GM13977 (cell line): ENCODE measurements at regions not wholly inside any gene's neighbourhood (a gene's known extent, or its start where the extent isn't known, plus 50 kb on each side); places are given as distances from the start of the nearest gene placed in this dataset.

Experiments
- DNase-seq: peaks from one replicate; pipeline ENCODE4 v3.0.0; 2012; ENCODE audit warnings: low spot score
- in situ Hi-C: fragments of 300-500 bp; cut with MboI; formaldehyde crosslinking; loops from one replicate; pipeline ENCODE4 v1.12.0; 2022; ENCODE audit warnings: low sequenced_read_pairs, low pct_unique_long_range_greater_than_20kb, mixed read lengths, inconsistent platforms; ENCODE audit not compliant: unreplicated experiment
- TF ChIP-seq, protein P1 (sequence below): IDR thresholded peaks from 2 replicates; pipeline ENCODE4 v1.5.1; 2012; ENCODE audit warnings: mild to moderate bottlenecking, control low read depth; ENCODE audit not compliant: insufficient read depth; ENCODE audit errors: extremely low read depth, missing control alignments

GRCh38 chr5:33371660-33372059 is 69.1 kb upstream of the TARS1 start:
- in situ Hi-C loops = no loop called here
- DNase-seq = no peak
- TF ChIP-seq, protein P1, sequence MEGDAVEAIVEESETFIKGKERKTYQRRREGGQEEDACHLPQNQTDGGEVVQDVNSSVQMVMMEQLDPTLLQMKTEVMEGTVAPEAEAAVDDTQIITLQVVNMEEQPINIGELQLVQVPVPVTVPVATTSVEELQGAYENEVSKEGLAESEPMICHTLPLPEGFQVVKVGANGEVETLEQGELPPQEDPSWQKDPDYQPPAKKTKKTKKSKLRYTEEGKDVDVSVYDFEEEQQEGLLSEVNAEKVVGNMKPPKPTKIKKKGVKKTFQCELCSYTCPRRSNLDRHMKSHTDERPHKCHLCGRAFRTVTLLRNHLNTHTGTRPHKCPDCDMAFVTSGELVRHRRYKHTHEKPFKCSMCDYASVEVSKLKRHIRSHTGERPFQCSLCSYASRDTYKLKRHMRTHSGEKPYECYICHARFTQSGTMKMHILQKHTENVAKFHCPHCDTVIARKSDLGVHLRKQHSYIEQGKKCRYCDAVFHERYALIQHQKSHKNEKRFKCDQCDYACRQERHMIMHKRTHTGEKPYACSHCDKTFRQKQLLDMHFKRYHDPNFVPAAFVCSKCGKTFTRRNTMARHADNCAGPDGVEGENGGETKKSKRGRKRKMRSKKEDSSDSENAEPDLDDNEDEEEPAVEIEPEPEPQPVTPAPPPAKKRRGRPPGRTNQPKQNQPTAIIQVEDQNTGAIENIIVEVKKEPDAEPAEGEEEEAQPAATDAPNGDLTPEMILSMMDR = no peak

GRCh38 chr5:33372721-33373472 is 67.9 kb upstream of the TARS1 start:
- DNase-seq = no peak
- TF ChIP-seq, protein P1 = no peak
- in situ Hi-C loops = no loop called here

DNA sequence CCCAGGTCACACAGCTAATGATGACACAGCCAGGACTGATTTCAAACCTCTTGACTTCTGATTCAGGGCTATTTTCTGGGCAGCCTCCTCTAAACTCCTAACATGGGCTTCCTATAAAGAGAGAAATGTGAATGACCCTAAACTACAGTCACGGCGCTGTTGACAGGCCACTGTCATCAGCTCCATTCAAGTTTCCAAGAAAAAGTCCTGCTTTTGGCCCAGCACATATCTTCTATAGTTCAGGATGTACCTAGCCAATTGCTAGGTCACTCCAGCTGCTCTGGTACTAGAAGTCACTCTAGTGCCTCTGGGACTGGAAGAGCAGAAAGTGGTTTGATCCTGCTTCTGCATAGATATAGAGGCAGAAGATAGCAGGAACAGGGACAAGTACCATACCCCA is 64.9 kb upstream of the TARS1 start:
- DNase-seq = no peak
- TF ChIP-seq, protein P1 = no peak
- in situ Hi-C loops = no loop called here

DNA sequence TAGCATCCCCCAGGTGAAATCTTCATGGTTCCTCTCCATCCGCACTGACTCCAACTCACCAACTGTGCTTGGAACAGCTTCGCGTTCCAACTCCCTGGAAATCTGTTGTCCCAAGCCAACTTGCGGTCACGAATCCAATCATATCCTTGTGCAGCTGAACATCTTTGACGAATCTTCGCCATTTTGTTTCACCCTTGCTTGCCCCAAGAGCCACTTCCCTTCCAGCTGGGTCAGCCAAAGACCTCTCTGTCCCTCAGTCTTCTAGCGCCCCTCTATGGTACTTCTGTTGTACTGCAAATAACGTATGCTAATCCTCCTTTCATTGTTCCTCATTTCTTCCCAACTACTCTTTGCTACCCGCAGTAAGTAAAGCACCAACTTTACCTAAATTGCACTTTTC is 61.0 kb upstream of the TARS1 start:
- no peak for DNase-seq
- in situ Hi-C loops = no loop called here
- TF ChIP-seq, protein P1 = peak; percentile 51

- TF ChIP-seq, protein P1 = no peak
- in situ Hi-C loops = no loop called here
- DNase-seq = no peak
Measured at GRCh38 chr5:33381243-33381642, 59.5 kb upstream of the TARS1 start.
